Pancreas (tissue), 10 donors: ENCODE measurements at regions not wholly inside any gene's neighbourhood (a gene's known extent, or its start where the extent isn't known, plus 50 kb on each side); places are given as distances from the start of the nearest gene placed in this dataset.

Source experiments
- ATAC-seq, 4 donors: fragments of 200-7000 bp; cut with Tn5 transposase; one replicate each; pipeline versions ENCODE4 v1.8.0 to v1.9.1; 2020; ENCODE audit warnings: mild to moderate bottlenecking in 4 of 4, moderate library complexity in 4 of 4
- DNase-seq, 6 donors: peaks; one replicate each; pipeline ENCODE4 v3.0.0-alpha.2; 2020
- FAIRE-seq: peaks from 2 replicates; lab custom pipeline; 2012; peaks lifted over from hg19 to GRCh38; lab: Jason Lieb, UNC
- H3K27ac ChIP-seq, 4 donors: fragments of 200-600 bp; sonication (generic); 1 replicate in 3 of 4; 2 replicates in 1 of 4; pipeline versions ENCODE4 v1.5.0 to v1.8.0; 2020
- H3K27me3 ChIP-seq, 4 donors: fragments of 200-600 bp; one replicate each; pipeline ENCODE4 v1.8.0; 2021
- H3K36me3 ChIP-seq, 3 donors: fragments of 200-600 bp; sonication (generic) in 1 of 3; one replicate each; pipeline versions ENCODE4 v1.5.0 to v1.8.0; 2020 to 2021
- H3K4me1 ChIP-seq, 3 donors: fragments of 200-600 bp; one replicate each; pipeline ENCODE4 v1.8.0; 2021
- H3K4me3 ChIP-seq, 4 donors: fragments of 200-600 bp; sonication (generic) in 2 of 4; one replicate each; pipeline versions ENCODE4 v1.5.0 to v1.8.0; 2020 to 2021
- H3K9me3 ChIP-seq, 4 donors: fragments of 200-600 bp; one replicate each; pipeline ENCODE4 v1.8.0; 2021
- CTCF ChIP-seq, 4 donors: fragments of 200-600 bp; sonication (generic) in 3 of 4; IDR thresholded peaks; one replicate each; pipeline versions ENCODE4 v1.5.0 to v1.8.0; 2021; ENCODE audit warnings: antibody characterized with exemption in 4 of 4
- WGBS, 2 donors: extraction: QIAGEN DNeasy Blood & Tissue Kit; methylation state at CpG; one replicate each; pipeline ENCODE4 v1.1.7; 2013; 5-methylcytosine and 5-hydroxymethylcytosine counted together
- intact Hi-C, 3 donors: fragments of 100-400 bp; cut with DNase I; formaldehyde crosslinking; loops; one replicate each; pipeline versions ENCODE4 v1.11.1 to v1.14.2; 2022
- donor health status: healthy with polysubstance abuse.
- donor health status: DM: no; HTN: no; CAD: no; lungs with moderate emphysema.
- donor health status: DM: no; HTN: no; CAD: no.
- donor health status: control.
- donor health status: control.
- donor health status: Bipolar disorder and iron deficiency.
- donor health status: DM: yes; HTN: yes; CAD: no.
- donor health status: DM: no; HTN: no; CAD: no.
- donor health status: DM: no; HTN: no; CAD: no.
- donor health status: DM: yes; HTN: yes; CAD: no.

- H3K27ac ChIP-seq: no peak overlapping the region
- intact Hi-C loops: no loop called here
- ATAC-seq: no peak
These were observed 60.0 kb upstream of the MKLN1 start for GRCh38 chr7:131267631-131268030.

GRCh38 chr7:131268906-131269305 lies 58.8 kb upstream of the MKLN1 start:
- H3K9me3 ChIP-seq: no peaks in the 10 kb centered on the region
- no peak for ATAC-seq
- no peaks in the 10 kb centered on the region for H3K27me3 ChIP-seq

More at GRCh38 chr7:131267631-131268030, 60.0 kb upstream of the MKLN1 start:
- DNase-seq: no peak
- TF ChIP-seq CTCF (IDR thresholded peaks at IDR 0.05): no peak
- H3K36me3 ChIP-seq: no peaks in the 10 kb centered on the region
- no peak for FAIRE-seq
- no peaks in the 10 kb centered on the region for H3K4me1 ChIP-seq
- no peaks in the 10 kb centered on the region for H3K9me3 ChIP-seq
- WGBS, 2 donors: 86 to 94% methylated on average over 1 of the region's 1 CpG
- H3K4me3 ChIP-seq: no peak overlapping the region
- no peaks in the 10 kb centered on the region for H3K27me3 ChIP-seq

GRCh38 chr7:131272086-131272485 lies 55.6 kb upstream of the MKLN1 start:
- H3K27me3 ChIP-seq: no peaks in the 10 kb centered on the region

More at GRCh38 chr7:131268906-131269305, 58.8 kb upstream of the MKLN1 start:
- intact Hi-C loops: no loop called here
- no peak for DNase-seq
- Histone ChIP-seq H3K36me3 (no peaks in the 10 kb centered on the region), H3K27ac (no peak overlapping the region), H3K4me1 (no peaks in the 10 kb centered on the region), H3K4me3 (no peak overlapping the region)
- no peak for TF ChIP-seq CTCF (IDR thresholded peaks at IDR 0.05)
- 73 to 95% methylated on average over 2 of the region's 2 CpGs for WGBS, 2 donors
- FAIRE-seq: no peak

GRCh38 chr7:131274986-131275385 lies 52.7 kb upstream of the MKLN1 start:
- DNase-seq: no peak
- TF ChIP-seq CTCF (IDR thresholded peaks at IDR 0.05): no peak
- Histone ChIP-seq H3K4me1 (no peaks in the 10 kb centered on the region), H3K36me3 (no peaks in the 10 kb centered on the region), H3K27ac (no peak overlapping the region), H3K4me3 (no peak overlapping the region), H3K9me3 (no peaks in the 10 kb centered on the region), H3K27me3 (no peaks in the 10 kb centered on the region)
- FAIRE-seq: no peak
- whole genome bisulfite sequencing, 2 donors: 84 to 96% methylated on average over 2 of the region's 2 CpGs
- ATAC-seq: no peak
- intact Hi-C loops: no loop called here

More at GRCh38 chr7:131272086-131272485, 55.6 kb upstream of the MKLN1 start:
- intact Hi-C loops: no loop called here
- 94 to 100% methylated on average over 1 of the region's 1 CpG for WGBS, 2 donors
- Histone ChIP-seq H3K27ac (no peak overlapping the region), H3K9me3 (no peaks in the 10 kb centered on the region), H3K4me3 (no peak overlapping the region), H3K36me3 (no peaks in the 10 kb centered on the region), H3K4me1 (no peaks in the 10 kb centered on the region)
- DNase-seq (no peak), FAIRE-seq (no peak), ATAC-seq (peak in 1 of 4 donors; percentile 64)
- TF ChIP-seq CTCF (IDR thresholded peaks at IDR 0.05): no peak

DNA sequence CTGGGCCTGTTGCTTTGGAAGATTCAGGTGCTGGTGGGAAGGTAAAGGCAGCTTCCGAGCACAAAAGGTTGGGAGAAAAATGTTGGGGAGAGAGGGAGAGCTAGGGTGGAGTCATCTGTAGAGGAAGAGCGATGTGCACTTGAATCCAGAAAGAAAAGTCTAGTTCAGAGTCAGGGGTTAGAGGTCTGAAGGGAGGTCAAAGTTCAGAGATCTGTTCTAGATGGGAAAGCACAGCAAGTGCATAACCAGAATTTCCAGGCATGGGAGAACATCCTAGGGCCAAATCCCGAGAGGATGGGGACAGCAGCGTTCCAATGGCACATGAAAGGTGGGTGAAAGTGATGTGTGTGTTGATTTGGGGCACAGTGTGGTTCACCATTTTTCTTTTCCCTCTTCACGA lies 51.5 kb upstream of the MKLN1 start:
- H3K9me3 ChIP-seq: no peaks in the 10 kb centered on the region
- H3K36me3 ChIP-seq: no peaks in the 10 kb centered on the region
- WGBS, 2 donors: 79 to 91% methylated on average over 5 of the region's 5 CpGs
- intact Hi-C loops: no loop called here
- DNase-seq (no peak), FAIRE-seq (no peak), ATAC-seq (no peak)
- H3K27me3 ChIP-seq: no peaks in the 10 kb centered on the region
- no peaks in the 10 kb centered on the region for H3K4me1 ChIP-seq
- no peak for TF ChIP-seq CTCF (IDR thresholded peaks at IDR 0.05)
- no peak overlapping the region for H3K4me3 ChIP-seq
- no peak overlapping the region for H3K27ac ChIP-seq
